ENCODE measurements at regions not wholly inside any gene's neighbourhood (a gene's known extent, or its start where the extent isn't known, plus 50 kb on each side); places are given as distances from the start of the nearest gene placed in this dataset.

GRCh38 chr18:43825768-43826167 is 548.5 kb upstream of the SYT4 start:
- POLR2A ChIA-PET = no interaction called here
- Histone ChIP-seq H3K4me3 (ENCODE audit: control insufficient read depth in 1 of 7, extremely low read depth in 1 of 7, insufficient read depth in 4 of 7, low read depth in 2 of 7, low read length in 6 of 7) (no peak overlapping the region), H3K36me3 (ENCODE audit: control insufficient read depth in 4 of 4, insufficient read depth in 4 of 4, low read length in 3 of 4) (no peaks in the 10 kb centered on the region), H3K9me3 (ENCODE audit: control extremely low read depth in 1 of 5, control insufficient read depth in 4 of 5, insufficient read depth in 2 of 5, low read depth in 1 of 5, low read length in 4 of 5) (no peaks in the 10 kb centered on the region), H3K4me1 (ENCODE audit: control extremely low read depth in 1 of 4, control insufficient read depth in 4 of 4, insufficient read depth in 4 of 4, low read length in 3 of 4) (no peaks in the 10 kb centered on the region), H3K27me3 (replicated peaks in 2 of 5; ENCODE audit: control insufficient read depth in 4 of 5, insufficient read depth in 5 of 5, low read length in 4 of 5) (no peaks in the 10 kb centered on the region), H3K27ac (ENCODE audit: insufficient read depth in 1 of 2, low read depth in 1 of 2, low read length in 2 of 2, poor library complexity in 1 of 2, severe bottlenecking in 2 of 2) (no peak overlapping the region)
- DNase-seq = no peak
- CTCF ChIA-PET = no interaction called here
- WGBS (ENCODE audit: insufficient coverage) = 86% methylated on average over 2 of the region's 2 CpGs

GRCh38 chr18:43826215-43826614 is 548.9 kb upstream of the SYT4 start:
- Histone ChIP-seq H3K9me3 (ENCODE audit: control extremely low read depth in 1 of 5, control insufficient read depth in 4 of 5, insufficient read depth in 2 of 5, low read depth in 1 of 5, low read length in 4 of 5) (no peaks in the 10 kb centered on the region), H3K27me3 (replicated peaks in 2 of 5; ENCODE audit: control insufficient read depth in 4 of 5, insufficient read depth in 5 of 5, low read length in 4 of 5) (no peaks in the 10 kb centered on the region), H3K4me1 (ENCODE audit: control extremely low read depth in 1 of 4, control insufficient read depth in 4 of 4, insufficient read depth in 4 of 4, low read length in 3 of 4) (no peaks in the 10 kb centered on the region), H3K4me3 (ENCODE audit: control insufficient read depth in 1 of 7, extremely low read depth in 1 of 7, insufficient read depth in 4 of 7, low read depth in 2 of 7, low read length in 6 of 7) (no peak overlapping the region), H3K27ac (ENCODE audit: insufficient read depth in 1 of 2, low read depth in 1 of 2, low read length in 2 of 2, poor library complexity in 1 of 2, severe bottlenecking in 2 of 2) (no peak overlapping the region), H3K36me3 (ENCODE audit: control insufficient read depth in 4 of 4, insufficient read depth in 4 of 4, low read length in 3 of 4) (no peaks in the 10 kb centered on the region)
- WGBS (ENCODE audit: insufficient coverage) = no CpG with 5 or more reads among the region's 1 CpG
- DNase-seq = no peak
- ChIA-PET CTCF (no interaction called here), POLR2A (no interaction called here)

GRCh38 chr18:43827311-43827710 is 550.0 kb upstream of the SYT4 start:
- CTCF ChIA-PET = no interaction called here
- H3K27me3 ChIP-seq (replicated peaks in 2 of 5; ENCODE audit: control insufficient read depth in 4 of 5, insufficient read depth in 5 of 5, low read length in 4 of 5) = no peaks in the 10 kb centered on the region
- POLR2A ChIA-PET = no interaction called here
- H3K4me1 ChIP-seq (ENCODE audit: control extremely low read depth in 1 of 4, control insufficient read depth in 4 of 4, insufficient read depth in 4 of 4, low read length in 3 of 4) = no peaks in the 10 kb centered on the region
- WGBS (ENCODE audit: insufficient coverage) = 0% methylated on average over 1 of the region's 4 CpGs
- DNase-seq = no peak
- no peak overlapping the region for H3K4me3 ChIP-seq (ENCODE audit: control insufficient read depth in 1 of 7, extremely low read depth in 1 of 7, insufficient read depth in 4 of 7, low read depth in 2 of 7, low read length in 6 of 7)
- no peaks in the 10 kb centered on the region for H3K36me3 ChIP-seq (ENCODE audit: control insufficient read depth in 4 of 4, insufficient read depth in 4 of 4, low read length in 3 of 4)
- no peaks in the 10 kb centered on the region for H3K9me3 ChIP-seq (ENCODE audit: control extremely low read depth in 1 of 5, control insufficient read depth in 4 of 5, insufficient read depth in 2 of 5, low read depth in 1 of 5, low read length in 4 of 5)
- H3K27ac ChIP-seq (ENCODE audit: insufficient read depth in 1 of 2, low read depth in 1 of 2, low read length in 2 of 2, poor library complexity in 1 of 2, severe bottlenecking in 2 of 2) = no peak overlapping the region

GRCh38 chr18:43830303-43830702 is 553.0 kb upstream of the SYT4 start:
- CTCF ChIA-PET = no interaction called here
- WGBS (ENCODE audit: insufficient coverage) = no CpG with 5 or more reads among the region's 1 CpG

GRCh38 chr18:43830947-43831346 is 553.7 kb upstream of the SYT4 start:
- no peaks in the 10 kb centered on the region for H3K27me3 ChIP-seq (replicated peaks in 2 of 5; ENCODE audit: control insufficient read depth in 4 of 5, insufficient read depth in 5 of 5, low read length in 4 of 5)
- H3K9me3 ChIP-seq (ENCODE audit: control extremely low read depth in 1 of 5, control insufficient read depth in 4 of 5, insufficient read depth in 2 of 5, low read depth in 1 of 5, low read length in 4 of 5) = no peaks in the 10 kb centered on the region
- ChIA-PET CTCF (no interaction called here), POLR2A (no interaction called here)
- whole genome bisulfite sequencing (ENCODE audit: insufficient coverage) = 100% methylated on average over 5 of the region's 6 CpGs
- no peak overlapping the region for H3K27ac ChIP-seq (ENCODE audit: insufficient read depth in 1 of 2, low read depth in 1 of 2, low read length in 2 of 2, poor library complexity in 1 of 2, severe bottlenecking in 2 of 2)
- H3K36me3 ChIP-seq (ENCODE audit: control insufficient read depth in 4 of 4, insufficient read depth in 4 of 4, low read length in 3 of 4) = no peaks in the 10 kb centered on the region
- no peaks in the 10 kb centered on the region for H3K4me1 ChIP-seq (ENCODE audit: control extremely low read depth in 1 of 4, control insufficient read depth in 4 of 4, insufficient read depth in 4 of 4, low read length in 3 of 4)
- DNase-seq = no peak
- H3K4me3 ChIP-seq (ENCODE audit: control insufficient read depth in 1 of 7, extremely low read depth in 1 of 7, insufficient read depth in 4 of 7, low read depth in 2 of 7, low read length in 6 of 7) = no peak overlapping the region

More at GRCh38 chr18:43830303-43830702, 553.0 kb upstream of the SYT4 start:
- Histone ChIP-seq H3K4me3 (ENCODE audit: control insufficient read depth in 1 of 7, extremely low read depth in 1 of 7, insufficient read depth in 4 of 7, low read depth in 2 of 7, low read length in 6 of 7) (no peak overlapping the region), H3K9me3 (ENCODE audit: control extremely low read depth in 1 of 5, control insufficient read depth in 4 of 5, insufficient read depth in 2 of 5, low read depth in 1 of 5, low read length in 4 of 5) (no peaks in the 10 kb centered on the region), H3K27ac (ENCODE audit: insufficient read depth in 1 of 2, low read depth in 1 of 2, low read length in 2 of 2, poor library complexity in 1 of 2, severe bottlenecking in 2 of 2) (no peak overlapping the region), H3K4me1 (ENCODE audit: control extremely low read depth in 1 of 4, control insufficient read depth in 4 of 4, insufficient read depth in 4 of 4, low read length in 3 of 4) (no peaks in the 10 kb centered on the region), H3K27me3 (replicated peaks in 2 of 5; ENCODE audit: control insufficient read depth in 4 of 5, insufficient read depth in 5 of 5, low read length in 4 of 5) (no peaks in the 10 kb centered on the region), H3K36me3 (ENCODE audit: control insufficient read depth in 4 of 4, insufficient read depth in 4 of 4, low read length in 3 of 4) (no peaks in the 10 kb centered on the region)
- no peak for DNase-seq
- POLR2A ChIA-PET = no interaction called here

- CTCF ChIA-PET = no interaction called here
- WGBS (ENCODE audit: insufficient coverage) = 100% methylated on average over 1 of the region's 1 CpG
- Histone ChIP-seq H3K27me3 (replicated peaks in 2 of 5; ENCODE audit: control insufficient read depth in 4 of 5, insufficient read depth in 5 of 5, low read length in 4 of 5) (no peaks in the 10 kb centered on the region), H3K36me3 (ENCODE audit: control insufficient read depth in 4 of 4, insufficient read depth in 4 of 4, low read length in 3 of 4) (no peaks in the 10 kb centered on the region), H3K27ac (ENCODE audit: insufficient read depth in 1 of 2, low read depth in 1 of 2, low read length in 2 of 2, poor library complexity in 1 of 2, severe bottlenecking in 2 of 2) (no peak overlapping the region), H3K4me1 (ENCODE audit: control extremely low read depth in 1 of 4, control insufficient read depth in 4 of 4, insufficient read depth in 4 of 4, low read length in 3 of 4) (no peaks in the 10 kb centered on the region), H3K4me3 (ENCODE audit: control insufficient read depth in 1 of 7, extremely low read depth in 1 of 7, insufficient read depth in 4 of 7, low read depth in 2 of 7, low read length in 6 of 7) (no peak overlapping the region), H3K9me3 (ENCODE audit: control extremely low read depth in 1 of 5, control insufficient read depth in 4 of 5, insufficient read depth in 2 of 5, low read depth in 1 of 5, low read length in 4 of 5) (no peaks in the 10 kb centered on the region)
- DNase-seq = no peak
- POLR2A ChIA-PET = no interaction called here
Measured at GRCh38 chr18:43846299-43846698, 569.0 kb upstream of the SYT4 start.

- H3K36me3 ChIP-seq (ENCODE audit: control insufficient read depth in 4 of 4, insufficient read depth in 4 of 4, low read length in 3 of 4) = no peaks in the 10 kb centered on the region
- WGBS (ENCODE audit: insufficient coverage) = 13% methylated on average over 1 of the region's 8 CpGs
- H3K9me3 ChIP-seq (ENCODE audit: control extremely low read depth in 1 of 5, control insufficient read depth in 4 of 5, insufficient read depth in 2 of 5, low read depth in 1 of 5, low read length in 4 of 5) = no peaks in the 10 kb centered on the region
- ChIA-PET POLR2A (no interaction called here), CTCF (no interaction called here)
- H3K27me3 ChIP-seq (replicated peaks in 2 of 5; ENCODE audit: control insufficient read depth in 4 of 5, insufficient read depth in 5 of 5, low read length in 4 of 5) = no peaks in the 10 kb centered on the region
- H3K4me1 ChIP-seq (ENCODE audit: control extremely low read depth in 1 of 4, control insufficient read depth in 4 of 4, insufficient read depth in 4 of 4, low read length in 3 of 4) = no peaks in the 10 kb centered on the region
- DNase-seq = no peak
- no peak overlapping the region for H3K4me3 ChIP-seq (ENCODE audit: control insufficient read depth in 1 of 7, extremely low read depth in 1 of 7, insufficient read depth in 4 of 7, low read depth in 2 of 7, low read length in 6 of 7)
- H3K27ac ChIP-seq (ENCODE audit: insufficient read depth in 1 of 2, low read depth in 1 of 2, low read length in 2 of 2, poor library complexity in 1 of 2, severe bottlenecking in 2 of 2) = no peak overlapping the region
Measured at GRCh38 chr18:43847164-43848091, 570.1 kb upstream of the SYT4 start.
